Thyroid gland (tissue), 4 donors: ENCODE measurements at regions not wholly inside any gene's neighbourhood (a gene's known extent, or its start where the extent isn't known, plus 50 kb on each side); places are given as distances from the start of the nearest gene placed in this dataset.

ENCODE experiments used
- POLR2A ChIP-seq, 2 donors: fragments of 450-650 bp; IDR thresholded peaks; one replicate each; pipeline ENCODE4 v1.6.1; 2017; ENCODE audit warnings: antibody characterized with exemption in 2 of 2, mild to moderate bottlenecking in 2 of 2, moderate library complexity in 1 of 2
- TF ChIP-seq, protein P1 (sequence below), 6 experiments: fragments of 200-600 bp in 3 of 6; fragments of 450-650 bp in 3 of 6; sonication (generic) in 3 of 6; IDR thresholded peaks; one replicate each; pipeline ENCODE4 v1.5.1; 2016 to 2019; ENCODE audit warnings: antibody characterized with exemption in 6 of 6, mild to moderate bottlenecking in 2 of 6, inconsistent platforms in 1 of 6, moderate library complexity in 1 of 6

DNA sequence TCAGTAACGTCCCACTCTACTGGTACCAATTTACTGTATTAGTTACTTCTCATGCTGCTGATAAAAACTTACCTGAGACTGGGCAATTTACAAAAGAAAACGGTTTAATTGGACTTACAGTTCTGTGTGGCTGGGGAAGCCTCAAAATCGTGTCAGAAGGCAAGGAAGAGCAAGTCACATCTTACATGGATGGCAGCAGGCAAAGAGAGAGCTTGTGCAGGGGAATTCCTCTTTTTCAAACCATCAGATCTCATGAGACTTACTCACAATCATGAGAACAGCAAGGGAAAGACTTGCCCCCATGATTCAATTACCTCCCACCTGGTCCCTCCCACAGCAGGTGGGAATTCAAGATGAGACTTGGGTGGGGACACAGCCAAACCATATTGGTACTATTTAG lies 908.2 kb upstream of the NR2F2 start:
- TF ChIP-seq, protein P1, sequence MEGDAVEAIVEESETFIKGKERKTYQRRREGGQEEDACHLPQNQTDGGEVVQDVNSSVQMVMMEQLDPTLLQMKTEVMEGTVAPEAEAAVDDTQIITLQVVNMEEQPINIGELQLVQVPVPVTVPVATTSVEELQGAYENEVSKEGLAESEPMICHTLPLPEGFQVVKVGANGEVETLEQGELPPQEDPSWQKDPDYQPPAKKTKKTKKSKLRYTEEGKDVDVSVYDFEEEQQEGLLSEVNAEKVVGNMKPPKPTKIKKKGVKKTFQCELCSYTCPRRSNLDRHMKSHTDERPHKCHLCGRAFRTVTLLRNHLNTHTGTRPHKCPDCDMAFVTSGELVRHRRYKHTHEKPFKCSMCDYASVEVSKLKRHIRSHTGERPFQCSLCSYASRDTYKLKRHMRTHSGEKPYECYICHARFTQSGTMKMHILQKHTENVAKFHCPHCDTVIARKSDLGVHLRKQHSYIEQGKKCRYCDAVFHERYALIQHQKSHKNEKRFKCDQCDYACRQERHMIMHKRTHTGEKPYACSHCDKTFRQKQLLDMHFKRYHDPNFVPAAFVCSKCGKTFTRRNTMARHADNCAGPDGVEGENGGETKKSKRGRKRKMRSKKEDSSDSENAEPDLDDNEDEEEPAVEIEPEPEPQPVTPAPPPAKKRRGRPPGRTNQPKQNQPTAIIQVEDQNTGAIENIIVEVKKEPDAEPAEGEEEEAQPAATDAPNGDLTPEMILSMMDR (IDR thresholded peaks at IDR 0.05), result no peak
- TF ChIP-seq POLR2A (IDR thresholded peaks at IDR 0.05), result no peak
